Smooth muscle cell (in vitro differentiated cells): ENCODE measurements at regions not wholly inside any gene's neighbourhood (a gene's known extent, or its start where the extent isn't known, plus 50 kb on each side); places are given as distances from the start of the nearest gene placed in this dataset.

ENCODE experiments used
- DNase-seq: peaks from one replicate; lab custom pipeline; 2025; ENCODE audit not compliant: unreplicated experiment; lab: John Stamatoyannopoulos, UW
- H2AFZ ChIP-seq: fragments of 200-600 bp; sonication (generic); 2 replicates; pipeline ENCODE4 v1.6.0; 2016; ENCODE audit warnings: antibody characterized with exemption, low read depth, mild to moderate bottlenecking
- H3F3A ChIP-seq: fragments of 200-600 bp; sonication (generic); 2 replicates; pipeline ENCODE4 v1.6.0; 2017; ENCODE audit warnings: antibody characterized with exemption, low read depth
- H3K27ac ChIP-seq: fragments of 200-600 bp; sonication (generic); 2 replicates; pipeline ENCODE4 v1.5.1; 2016; ENCODE audit warnings: low read depth, mild to moderate bottlenecking
- H3K27me3 ChIP-seq: fragments of 200-600 bp; sonication (generic); 2 replicates; pipeline ENCODE4 v1.6.1; 2016; ENCODE audit warnings: low read depth, mild to moderate bottlenecking
- H3K36me3 ChIP-seq: fragments of 200-600 bp; sonication (generic); 2 replicates; pipeline ENCODE4 v1.5.1; 2016; ENCODE audit warnings: low read depth
- H3K4me1 ChIP-seq: fragments of 200-600 bp; sonication (generic); 2 replicates; pipeline ENCODE4 v1.5.1; 2016; ENCODE audit warnings: low read depth
- H3K4me2 ChIP-seq: fragments of 200-600 bp; sonication (generic); 2 replicates; pipeline ENCODE4 v1.6.0; 2016; ENCODE audit warnings: mild to moderate bottlenecking
- H3K4me3 ChIP-seq: fragments of 200-600 bp; sonication (generic); 2 replicates; pipeline ENCODE4 v1.5.1; 2016; ENCODE audit warnings: mild to moderate bottlenecking
- H3K79me2 ChIP-seq: fragments of 200-600 bp; sonication (generic); 2 replicates; pipeline ENCODE4 v1.6.0; 2016; ENCODE audit warnings: low read depth, mild to moderate bottlenecking
- H3K9ac ChIP-seq: fragments of 200-600 bp; sonication (generic); 2 replicates; pipeline ENCODE4 v1.6.0; 2016; ENCODE audit warnings: low read depth
- H3K9me3 ChIP-seq: fragments of 200-600 bp; sonication (generic); replicated peaks from 2 replicates; pipeline ENCODE4 v1.5.1; 2016; ENCODE audit warnings: low read depth
- H4K20me1 ChIP-seq: fragments of 200-600 bp; sonication (generic); 2 replicates; pipeline ENCODE4 v1.6.0; 2016; ENCODE audit warnings: low read depth
- CTCF ChIP-seq: fragments of 200-600 bp; sonication (generic); IDR thresholded peaks from 2 replicates; pipeline ENCODE4 v1.5.1; 2017; ENCODE audit warnings: borderline replicate concordance, mild to moderate bottlenecking, antibody characterized with exemption; ENCODE audit not compliant: insufficient read depth, poor library complexity, severe bottlenecking
- WGBS: methylation state at CpG from one replicate; pipeline ENCODE4 v1.1.7; 2016; ENCODE audit warnings: low lambda C conversion rate; 5-methylcytosine and 5-hydroxymethylcytosine counted together

GRCh38 chr19:28981518-28981917 is 231.4 kb downstream of the UQCRFS1 start:
- Histone ChIP-seq H3K27ac (no peak overlapping the region), H3K9me3 (no peaks in the 10 kb centered on the region), H3K36me3 (no peaks in the 10 kb centered on the region), H3K9ac (no peak overlapping the region), H3K4me2 (no peak overlapping the region), H3F3A (no peaks in the 10 kb centered on the region), H3K27me3 (no peaks in the 10 kb centered on the region), H3K79me2 (no peaks in the 10 kb centered on the region), H3K4me1 (no peaks in the 10 kb centered on the region), H2AFZ (no peak overlapping the region), H4K20me1 (no peaks in the 10 kb centered on the region), H3K4me3 (no peak overlapping the region)
- 87% methylated on average over 11 of the region's 11 CpGs for WGBS
- DNase-seq, result no peak
- no peak for TF ChIP-seq CTCF

GRCh38 chr19:28980236-28980868 is 232.6 kb downstream of the UQCRFS1 start:
- Histone ChIP-seq H4K20me1 (no peaks in the 10 kb centered on the region), H3K36me3 (no peaks in the 10 kb centered on the region), H3K27ac (no peak overlapping the region), H3K4me1 (no peaks in the 10 kb centered on the region), H3K9ac (no peak overlapping the region), H2AFZ (no peak overlapping the region), H3K4me2 (no peak overlapping the region), H3K9me3 (no peaks in the 10 kb centered on the region), H3K79me2 (no peaks in the 10 kb centered on the region), H3K27me3 (no peaks in the 10 kb centered on the region), H3K4me3 (no peak overlapping the region), H3F3A (no peaks in the 10 kb centered on the region)
- WGBS, result 72% methylated on average over 7 of the region's 7 CpGs
- no peak for DNase-seq
- no peak for TF ChIP-seq CTCF

- Histone ChIP-seq H4K20me1 (no peaks in the 10 kb centered on the region), H3K27ac (no peak overlapping the region), H3K9ac (no peak overlapping the region), H3K4me3 (no peak overlapping the region), H3K27me3 (no peaks in the 10 kb centered on the region), H3K4me1 (no peaks in the 10 kb centered on the region), H3K36me3 (no peaks in the 10 kb centered on the region), H3K4me2 (no peak overlapping the region), H3K79me2 (no peaks in the 10 kb centered on the region), H3F3A (no peaks in the 10 kb centered on the region), H2AFZ (no peak overlapping the region), H3K9me3 (no peaks in the 10 kb centered on the region)
- TF ChIP-seq CTCF, result peak; percentile 17
- DNase-seq, result no peak
- WGBS, result 82% methylated on average over 5 of the region's 5 CpGs
These were observed 235.1 kb downstream of the UQCRFS1 start for GRCh38 chr19:28977826-28978225.
